GM12878 (cell line): ENCODE measurements at regions not wholly inside any gene's neighbourhood (a gene's known extent, or its start where the extent isn't known, plus 50 kb on each side); places are given as distances from the start of the nearest gene placed in this dataset.

Experiments
- BCL11A ChIP-seq: IDR thresholded peaks from 2 replicates; pipeline ENCODE4 v1.6.1; 2011; ENCODE audit warnings: low read depth, low read length
- BCLAF1 ChIP-seq: fragments of 450-650 bp; IDR thresholded peaks from 2 replicates; pipeline ENCODE4 v1.6.1; 2017; ENCODE audit warnings: antibody characterized with exemption, mild to moderate bottlenecking, moderate library complexity
- BMI1 ChIP-seq: fragments of 450-650 bp; IDR thresholded peaks from 2 replicates; pipeline ENCODE4 v1.6.1; 2016; ENCODE audit warnings: mild to moderate bottlenecking, moderate library complexity, borderline replicate concordance
- BRCA1 ChIP-seq: IDR thresholded peaks from 2 replicates; pipeline ENCODE4 v1.6.1; 2011; ENCODE audit warnings: low read depth, low read length, improper control_type of control experiment
- DPF2 ChIP-seq: fragments of 450-650 bp; IDR thresholded peaks from 2 replicates; pipeline ENCODE4 v1.6.1; 2017; ENCODE audit warnings: mild to moderate bottlenecking
- E2F4 ChIP-seq: IDR thresholded peaks from 2 replicates; pipeline ENCODE4 v1.6.1; 2012; ENCODE audit warnings: low read depth, low read length, improper control_type of control experiment
- HDAC6 ChIP-seq: fragments of 200-600 bp; sonication (generic); IDR thresholded peaks from one replicate; pipeline ENCODE4 v1.8.0; 2017; ENCODE audit warnings: antibody characterized with exemption; ENCODE audit not compliant: unreplicated experiment
- MYB ChIP-seq: fragments of 150-350 bp; IDR thresholded peaks from 2 replicates; pipeline ENCODE4 v1.6.1; 2014; ENCODE audit warnings: mild to moderate bottlenecking, low read depth, low read length, borderline replicate concordance
- SMAD1 ChIP-seq: fragments of 450-650 bp; IDR thresholded peaks from 2 replicates; pipeline ENCODE4 v1.6.1; 2018; ENCODE audit warnings: mild to moderate bottlenecking, low read depth; ENCODE audit not compliant: partially characterized antibody
- ZBED1 ChIP-seq: IDR thresholded peaks from 2 replicates; pipeline ENCODE4 v1.6.1; 2016; ENCODE audit warnings: borderline replicate concordance
- ZNF207 ChIP-seq: fragments of 450-650 bp; IDR thresholded peaks from 2 replicates; pipeline ENCODE4 v1.6.1; 2014; ENCODE audit warnings: antibody characterized with exemption, mild to moderate bottlenecking, borderline replicate concordance
- TF ChIP-seq, protein P1 (sequence below): fragments of 450-650 bp; IDR thresholded peaks from 2 replicates; pipeline ENCODE4 v1.6.1; 2017; ENCODE audit warnings: mild to moderate bottlenecking, moderate library complexity
- TF ChIP-seq, protein P2 (sequence below): IDR thresholded peaks from 2 replicates; pipeline ENCODE4 v1.6.1; 2012; ENCODE audit warnings: improper control_type of control experiment, low read depth, low read length; ENCODE audit not compliant: insufficient replicate concordance

DNA sequence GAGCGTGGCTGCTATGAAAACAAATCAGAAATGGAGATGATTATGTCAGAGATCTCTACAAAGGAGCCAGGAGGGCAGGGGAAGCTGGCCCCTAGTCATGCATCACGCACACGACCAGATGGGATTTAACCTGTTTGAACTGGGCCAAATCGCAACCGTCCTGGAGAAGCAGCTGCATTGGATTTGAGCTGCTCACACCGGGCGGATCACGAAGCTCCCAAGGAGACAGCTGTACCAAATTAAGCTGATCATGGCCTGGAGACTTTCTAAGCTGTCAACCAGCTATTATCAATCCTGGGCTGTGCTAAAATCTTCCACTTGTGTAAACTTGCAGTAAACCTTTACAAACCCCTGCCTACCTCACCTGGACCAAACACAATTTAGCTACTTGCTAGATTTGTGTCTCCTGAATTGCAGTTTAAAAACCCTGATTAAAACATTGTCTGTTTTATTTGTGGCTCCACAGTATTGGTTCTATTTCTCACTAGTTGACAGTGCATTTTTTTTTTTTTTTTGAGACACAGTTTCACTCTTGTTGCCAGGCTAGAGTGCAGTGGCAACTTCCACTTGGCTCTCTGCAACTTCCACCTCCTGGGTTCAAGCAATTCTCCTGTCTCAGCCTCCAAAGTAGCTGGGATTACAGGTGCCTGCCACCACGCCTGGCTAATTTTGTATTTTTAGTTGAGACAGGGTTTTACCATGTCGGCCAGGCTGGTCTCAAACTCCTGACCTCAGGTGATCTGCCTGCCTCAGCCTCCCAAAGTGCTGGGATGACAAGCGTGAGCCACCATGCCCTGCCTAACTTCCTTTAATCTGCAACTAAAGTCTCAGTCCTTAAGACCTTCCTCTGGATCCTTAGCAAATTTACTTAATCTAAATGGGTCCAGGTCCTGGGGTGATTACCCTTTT lies 98.3 kb upstream of the GRIN2A start (continued):
- TF ChIP-seq, protein P1, sequence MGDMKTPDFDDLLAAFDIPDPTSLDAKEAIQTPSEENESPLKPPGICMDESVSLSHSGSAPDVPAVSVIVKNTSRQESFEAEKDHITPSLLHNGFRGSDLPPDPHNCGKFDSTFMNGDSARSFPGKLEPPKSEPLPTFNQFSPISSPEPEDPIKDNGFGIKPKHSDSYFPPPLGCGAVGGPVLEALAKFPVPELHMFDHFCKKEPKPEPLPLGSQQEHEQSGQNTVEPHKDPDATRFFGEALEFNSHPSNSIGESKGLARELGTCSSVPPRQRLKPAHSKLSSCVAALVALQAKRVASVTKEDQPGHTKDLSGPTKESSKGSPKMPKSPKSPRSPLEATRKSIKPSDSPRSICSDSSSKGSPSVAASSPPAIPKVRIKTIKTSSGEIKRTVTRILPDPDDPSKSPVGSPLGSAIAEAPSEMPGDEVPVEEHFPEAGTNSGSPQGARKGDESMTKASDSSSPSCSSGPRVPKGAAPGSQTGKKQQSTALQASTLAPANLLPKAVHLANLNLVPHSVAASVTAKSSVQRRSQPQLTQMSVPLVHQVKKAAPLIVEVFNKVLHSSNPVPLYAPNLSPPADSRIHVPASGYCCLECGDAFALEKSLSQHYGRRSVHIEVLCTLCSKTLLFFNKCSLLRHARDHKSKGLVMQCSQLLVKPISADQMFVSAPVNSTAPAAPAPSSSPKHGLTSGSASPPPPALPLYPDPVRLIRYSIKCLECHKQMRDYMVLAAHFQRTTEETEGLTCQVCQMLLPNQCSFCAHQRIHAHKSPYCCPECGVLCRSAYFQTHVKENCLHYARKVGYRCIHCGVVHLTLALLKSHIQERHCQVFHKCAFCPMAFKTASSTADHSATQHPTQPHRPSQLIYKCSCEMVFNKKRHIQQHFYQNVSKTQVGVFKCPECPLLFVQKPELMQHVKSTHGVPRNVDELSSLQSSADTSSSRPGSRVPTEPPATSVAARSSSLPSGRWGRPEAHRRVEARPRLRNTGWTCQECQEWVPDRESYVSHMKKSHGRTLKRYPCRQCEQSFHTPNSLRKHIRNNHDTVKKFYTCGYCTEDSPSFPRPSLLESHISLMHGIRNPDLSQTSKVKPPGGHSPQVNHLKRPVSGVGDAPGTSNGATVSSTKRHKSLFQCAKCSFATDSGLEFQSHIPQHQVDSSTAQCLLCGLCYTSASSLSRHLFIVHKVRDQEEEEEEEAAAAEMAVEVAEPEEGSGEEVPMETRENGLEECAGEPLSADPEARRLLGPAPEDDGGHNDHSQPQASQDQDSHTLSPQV, result no peak
- no peak for TF ChIP-seq DPF2
- TF ChIP-seq E2F4, result no peak
- TF ChIP-seq, protein P2, sequence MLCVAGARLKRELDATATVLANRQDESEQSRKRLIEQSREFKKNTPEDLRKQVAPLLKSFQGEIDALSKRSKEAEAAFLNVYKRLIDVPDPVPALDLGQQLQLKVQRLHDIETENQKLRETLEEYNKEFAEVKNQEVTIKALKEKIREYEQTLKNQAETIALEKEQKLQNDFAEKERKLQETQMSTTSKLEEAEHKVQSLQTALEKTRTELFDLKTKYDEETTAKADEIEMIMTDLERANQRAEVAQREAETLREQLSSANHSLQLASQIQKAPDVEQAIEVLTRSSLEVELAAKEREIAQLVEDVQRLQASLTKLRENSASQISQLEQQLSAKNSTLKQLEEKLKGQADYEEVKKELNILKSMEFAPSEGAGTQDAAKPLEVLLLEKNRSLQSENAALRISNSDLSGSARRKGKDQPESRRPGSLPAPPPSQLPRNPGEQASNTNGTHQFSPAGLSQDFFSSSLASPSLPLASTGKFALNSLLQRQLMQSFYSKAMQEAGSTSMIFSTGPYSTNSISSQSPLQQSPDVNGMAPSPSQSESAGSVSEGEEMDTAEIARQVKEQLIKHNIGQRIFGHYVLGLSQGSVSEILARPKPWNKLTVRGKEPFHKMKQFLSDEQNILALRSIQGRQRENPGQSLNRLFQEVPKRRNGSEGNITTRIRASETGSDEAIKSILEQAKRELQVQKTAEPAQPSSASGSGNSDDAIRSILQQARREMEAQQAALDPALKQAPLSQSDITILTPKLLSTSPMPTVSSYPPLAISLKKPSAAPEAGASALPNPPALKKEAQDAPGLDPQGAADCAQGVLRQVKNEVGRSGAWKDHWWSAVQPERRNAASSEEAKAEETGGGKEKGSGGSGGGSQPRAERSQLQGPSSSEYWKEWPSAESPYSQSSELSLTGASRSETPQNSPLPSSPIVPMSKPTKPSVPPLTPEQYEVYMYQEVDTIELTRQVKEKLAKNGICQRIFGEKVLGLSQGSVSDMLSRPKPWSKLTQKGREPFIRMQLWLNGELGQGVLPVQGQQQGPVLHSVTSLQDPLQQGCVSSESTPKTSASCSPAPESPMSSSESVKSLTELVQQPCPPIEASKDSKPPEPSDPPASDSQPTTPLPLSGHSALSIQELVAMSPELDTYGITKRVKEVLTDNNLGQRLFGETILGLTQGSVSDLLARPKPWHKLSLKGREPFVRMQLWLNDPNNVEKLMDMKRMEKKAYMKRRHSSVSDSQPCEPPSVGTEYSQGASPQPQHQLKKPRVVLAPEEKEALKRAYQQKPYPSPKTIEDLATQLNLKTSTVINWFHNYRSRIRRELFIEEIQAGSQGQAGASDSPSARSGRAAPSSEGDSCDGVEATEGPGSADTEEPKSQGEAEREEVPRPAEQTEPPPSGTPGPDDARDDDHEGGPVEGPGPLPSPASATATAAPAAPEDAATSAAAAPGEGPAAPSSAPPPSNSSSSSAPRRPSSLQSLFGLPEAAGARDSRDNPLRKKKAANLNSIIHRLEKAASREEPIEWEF, result no peak
- TF ChIP-seq MYB, result no peak
- no peak for TF ChIP-seq SMAD1
- no peak for TF ChIP-seq BRCA1
- TF ChIP-seq ZBED1, result no peak
- TF ChIP-seq HDAC6, result no peak
- no peak for TF ChIP-seq BCLAF1
- no peak for TF ChIP-seq ZNF207
- TF ChIP-seq BMI1, result no peak
- no peak for TF ChIP-seq BCL11A
